B cell (primary cell): ENCODE measurements at regions not wholly inside any gene's neighbourhood (a gene's known extent, or its start where the extent isn't known, plus 50 kb on each side); places are given as distances from the start of the nearest gene placed in this dataset.

Experiments
- CTCF ChIP-seq: fragments of 200-600 bp; IDR thresholded peaks from one replicate; pipeline ENCODE4 v1.8.0; 2022; ENCODE audit warnings: antibody characterized with exemption, mild to moderate bottlenecking
- EZH2 ChIP-seq: IDR thresholded peaks from 2 replicates; pipeline ENCODE4 v1.6.1; 2012; ENCODE audit warnings: borderline replicate concordance, low read depth, mild to moderate bottlenecking, moderate library complexity, low read length; ENCODE audit not compliant: insufficient read depth, poor library complexity, severe bottlenecking

- TF ChIP-seq CTCF (no peak), EZH2 (no peak)
Observed at GRCh38 chr12:124386661-124387527, 92.0 kb downstream of the RFLNA start.
